ENCODE measurements at regions not wholly inside any gene's neighbourhood (a gene's known extent, or its start where the extent isn't known, plus 50 kb on each side); places are given as distances from the start of the nearest gene placed in this dataset.

DNA sequence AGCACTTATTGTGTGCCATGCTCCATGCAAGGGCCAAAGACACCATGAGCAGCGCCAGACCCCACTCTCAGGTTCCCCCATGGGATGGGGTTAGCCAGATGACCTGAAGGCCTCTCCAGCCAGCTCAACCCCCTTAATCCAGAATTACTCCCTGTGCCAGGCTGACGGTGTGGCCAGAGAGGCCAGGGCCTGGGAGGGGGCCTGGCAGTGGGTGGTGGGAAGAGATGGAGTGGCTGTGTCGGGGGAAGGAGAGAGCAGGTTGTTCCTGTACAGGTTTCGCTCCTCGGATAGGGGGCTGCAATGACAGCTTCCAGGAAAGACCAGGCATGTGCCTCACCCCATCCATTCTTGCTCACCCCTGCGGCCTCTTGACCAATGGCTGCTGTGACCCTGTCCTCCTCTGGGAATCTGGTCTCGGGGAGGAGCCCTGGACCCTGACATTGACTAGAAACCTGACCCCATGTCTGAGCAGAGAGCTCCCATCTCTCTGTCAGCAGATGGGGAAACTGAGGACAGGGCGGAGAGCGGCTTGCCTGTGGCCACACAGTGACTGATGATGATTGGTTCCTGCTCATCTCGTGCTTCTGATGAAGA is 345.3 kb downstream of the MATN1 start:
- TF ChIP-seq, protein P1, sequence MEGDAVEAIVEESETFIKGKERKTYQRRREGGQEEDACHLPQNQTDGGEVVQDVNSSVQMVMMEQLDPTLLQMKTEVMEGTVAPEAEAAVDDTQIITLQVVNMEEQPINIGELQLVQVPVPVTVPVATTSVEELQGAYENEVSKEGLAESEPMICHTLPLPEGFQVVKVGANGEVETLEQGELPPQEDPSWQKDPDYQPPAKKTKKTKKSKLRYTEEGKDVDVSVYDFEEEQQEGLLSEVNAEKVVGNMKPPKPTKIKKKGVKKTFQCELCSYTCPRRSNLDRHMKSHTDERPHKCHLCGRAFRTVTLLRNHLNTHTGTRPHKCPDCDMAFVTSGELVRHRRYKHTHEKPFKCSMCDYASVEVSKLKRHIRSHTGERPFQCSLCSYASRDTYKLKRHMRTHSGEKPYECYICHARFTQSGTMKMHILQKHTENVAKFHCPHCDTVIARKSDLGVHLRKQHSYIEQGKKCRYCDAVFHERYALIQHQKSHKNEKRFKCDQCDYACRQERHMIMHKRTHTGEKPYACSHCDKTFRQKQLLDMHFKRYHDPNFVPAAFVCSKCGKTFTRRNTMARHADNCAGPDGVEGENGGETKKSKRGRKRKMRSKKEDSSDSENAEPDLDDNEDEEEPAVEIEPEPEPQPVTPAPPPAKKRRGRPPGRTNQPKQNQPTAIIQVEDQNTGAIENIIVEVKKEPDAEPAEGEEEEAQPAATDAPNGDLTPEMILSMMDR (IDR thresholded peaks at IDR 0.05), result no peak
- no peak for TF ChIP-seq POLR2A (IDR thresholded peaks at IDR 0.05)
- no peak for TF ChIP-seq POLR2AphosphoS5 (IDR thresholded peaks at IDR 0.05)
- TF ChIP-seq EP300 (IDR thresholded peaks at IDR 0.05), result no peak

All from upper lobe of left lung (tissue), 4 donors.